HUES64 (cell line): ENCODE measurements at regions not wholly inside any gene's neighbourhood (a gene's known extent, or its start where the extent isn't known, plus 50 kb on each side); places are given as distances from the start of the nearest gene placed in this dataset.

Experiments
- H3K27ac ChIP-seq: 2 replicates; pipeline ENCODE4 v1.7.0; 2013; ENCODE audit warnings: low read depth, low read length, inconsistent platforms
- H3K27me3 ChIP-seq: 2 replicates; pipeline ENCODE4 v1.6.1; 2013; ENCODE audit warnings: mild to moderate bottlenecking, low read length; ENCODE audit not compliant: insufficient read depth
- H3K36me3 ChIP-seq: 2 replicates; pipeline ENCODE4 v1.6.1; 2013; ENCODE audit warnings: mild to moderate bottlenecking, low read length; ENCODE audit not compliant: insufficient read depth
- H3K4me1 ChIP-seq: 2 replicates; pipeline ENCODE4 v1.6.1; 2013; ENCODE audit warnings: mild to moderate bottlenecking, low read length, moderate library complexity; ENCODE audit not compliant: insufficient read depth
- H3K4me3 ChIP-seq: 2 replicates; pipeline ENCODE4 v1.5.1; 2013; ENCODE audit warnings: mild to moderate bottlenecking, low read length, moderate library complexity
- H3K9ac ChIP-seq: 2 replicates; pipeline ENCODE4 v1.6.1; 2013; ENCODE audit warnings: mild to moderate bottlenecking, low read depth, low read length
- H3K9me3 ChIP-seq: 2 replicates; pipeline ENCODE4 v1.6.1; 2013; ENCODE audit warnings: low read depth, low read length; ENCODE audit not compliant: insufficient read depth
- WGBS: fragments of 150-250, 120-280 bp; methylation state at CpG from one replicate; pipeline ENCODE4 v1.1.7; 2013; ENCODE audit warnings: missing lambda C conversion rate; 5-methylcytosine and 5-hydroxymethylcytosine counted together

GRCh38 chr5:3000631-3001030 lies 249.2 kb upstream of the IRX2 start:
- WGBS, result 89% methylated on average over 6 of the region's 6 CpGs
- Histone ChIP-seq H3K36me3 (no peaks in the 10 kb centered on the region), H3K27ac (no peak overlapping the region)

GRCh38 chr5:2999926-3000325 lies 248.4 kb upstream of the IRX2 start:
- H3K4me1 ChIP-seq, result no peaks in the 10 kb centered on the region
- 92% methylated on average over 10 of the region's 11 CpGs for WGBS
- H3K27ac ChIP-seq, result no peak overlapping the region
- H3K9ac ChIP-seq, result no peak overlapping the region
- no peaks in the 10 kb centered on the region for H3K27me3 ChIP-seq
- no peaks in the 10 kb centered on the region for H3K36me3 ChIP-seq
- H3K4me3 ChIP-seq, result no peak overlapping the region
- peaks cover 7% of the 10 kb centered on the region for H3K9me3 ChIP-seq

More at GRCh38 chr5:3000631-3001030, 249.2 kb upstream of the IRX2 start:
- Histone ChIP-seq H3K27me3 (no peaks in the 10 kb centered on the region), H3K4me1 (no peaks in the 10 kb centered on the region), H3K9ac (no peak overlapping the region), H3K9me3 (peaks cover 7% of the 10 kb centered on the region), H3K4me3 (no peak overlapping the region)

- peaks cover 7% of the 10 kb centered on the region for H3K9me3 ChIP-seq
- 88% methylated on average over 7 of the region's 8 CpGs for WGBS
- H3K36me3 ChIP-seq, result no peaks in the 10 kb centered on the region
- H3K4me3 ChIP-seq, result no peak overlapping the region
- no peak overlapping the region for H3K9ac ChIP-seq
- H3K27me3 ChIP-seq, result no peaks in the 10 kb centered on the region
- no peaks in the 10 kb centered on the region for H3K4me1 ChIP-seq
- no peak overlapping the region for H3K27ac ChIP-seq
Measured at GRCh38 chr5:2998106-2998505, 246.6 kb upstream of the IRX2 start.

GRCh38 chr5:2997179-2997578 lies 245.7 kb upstream of the IRX2 start:
- 81% methylated on average over 4 of the region's 4 CpGs for WGBS
- H3K9ac ChIP-seq, result no peak overlapping the region
- H3K27me3 ChIP-seq, result no peaks in the 10 kb centered on the region
- no peaks in the 10 kb centered on the region for H3K36me3 ChIP-seq
- H3K4me3 ChIP-seq, result no peak overlapping the region
- H3K9me3 ChIP-seq, result peaks cover 7% of the 10 kb centered on the region
- H3K4me1 ChIP-seq, result no peaks in the 10 kb centered on the region
- H3K27ac ChIP-seq, result no peak overlapping the region

DNA sequence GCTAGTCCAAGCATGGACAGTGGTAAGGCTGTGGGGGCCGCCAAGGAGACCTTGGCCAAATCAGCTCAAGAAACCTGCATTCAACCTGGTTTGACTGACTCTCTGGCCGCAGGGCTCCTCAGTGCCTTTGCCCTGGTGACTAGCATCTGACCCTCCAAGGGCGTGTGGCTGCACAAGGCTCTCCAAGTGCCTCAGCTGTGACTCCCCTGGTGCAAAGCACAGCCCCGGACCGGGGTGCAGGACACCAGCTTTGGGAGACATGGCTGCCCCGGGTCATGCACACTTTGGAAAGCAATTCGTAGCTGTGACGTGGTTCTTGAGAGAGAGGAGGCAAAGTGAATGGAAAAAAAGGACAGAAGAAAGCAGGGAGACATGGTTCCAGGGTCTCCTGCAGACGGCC lies 245.2 kb upstream of the IRX2 start:
- Histone ChIP-seq H3K36me3 (no peaks in the 10 kb centered on the region), H3K4me1 (no peaks in the 10 kb centered on the region), H3K9ac (no peak overlapping the region), H3K4me3 (no peak overlapping the region), H3K27ac (no peak overlapping the region), H3K27me3 (no peaks in the 10 kb centered on the region), H3K9me3 (peaks cover 2% of the 10 kb centered on the region; the same call in 1 of the 2 replicates)
- 92% methylated on average over 9 of the region's 9 CpGs for WGBS

GRCh38 chr5:2996248-2996647 lies 244.8 kb upstream of the IRX2 start:
- Histone ChIP-seq H3K27ac (no peak overlapping the region), H3K4me3 (no peak overlapping the region), H3K9me3 (no peaks in the 10 kb centered on the region), H3K4me1 (no peaks in the 10 kb centered on the region), H3K36me3 (no peaks in the 10 kb centered on the region), H3K27me3 (no peaks in the 10 kb centered on the region), H3K9ac (no peak overlapping the region)
- WGBS, result 96% methylated on average over 12 of the region's 12 CpGs

DNA sequence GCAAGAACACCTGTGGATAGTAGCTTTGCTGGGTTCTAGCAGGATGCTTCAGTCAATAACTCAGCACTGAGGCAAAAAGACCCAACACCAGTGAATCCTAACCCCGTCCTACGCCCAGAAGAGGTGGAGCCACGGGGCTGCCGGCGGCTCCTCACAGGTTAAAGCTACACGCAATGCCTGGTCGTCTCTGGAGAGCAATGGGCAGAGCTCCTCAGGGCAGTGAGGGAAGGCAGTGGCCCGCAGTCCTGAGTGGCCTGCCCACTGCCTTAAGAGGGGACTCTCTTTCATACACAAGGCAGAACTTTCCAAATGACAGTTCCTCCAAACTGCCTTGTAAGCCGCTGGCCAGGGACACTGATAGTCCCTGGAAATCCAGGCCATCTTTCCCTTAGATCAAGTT lies 244.2 kb upstream of the IRX2 start:
- H3K27ac ChIP-seq, result no peak overlapping the region
- H3K9me3 ChIP-seq, result no peaks in the 10 kb centered on the region
- WGBS, result 94% methylated on average over 9 of the region's 9 CpGs

GRCh38 chr5:2995035-2995434 lies 243.6 kb upstream of the IRX2 start:
- 96% methylated on average over 5 of the region's 5 CpGs for WGBS
- H3K4me3 ChIP-seq, result no peak overlapping the region
- H3K9me3 ChIP-seq, result no peaks in the 10 kb centered on the region
- no peaks in the 10 kb centered on the region for H3K27me3 ChIP-seq
- H3K36me3 ChIP-seq, result no peaks in the 10 kb centered on the region
- no peak overlapping the region for H3K27ac ChIP-seq
- H3K9ac ChIP-seq, result no peak overlapping the region
- no peaks in the 10 kb centered on the region for H3K4me1 ChIP-seq

More for the DNA sequence above, 244.2 kb upstream of the IRX2 start:
- Histone ChIP-seq H3K9ac (no peak overlapping the region), H3K27me3 (no peaks in the 10 kb centered on the region), H3K4me3 (no peak overlapping the region), H3K36me3 (no peaks in the 10 kb centered on the region), H3K4me1 (no peaks in the 10 kb centered on the region)

- H3K27me3 ChIP-seq, result no peaks in the 10 kb centered on the region
- H3K4me1 ChIP-seq, result no peaks in the 10 kb centered on the region
- H3K36me3 ChIP-seq, result no peaks in the 10 kb centered on the region
- no peak overlapping the region for H3K9ac ChIP-seq
- WGBS, result 83% methylated on average over 5 of the region's 5 CpGs
- H3K27ac ChIP-seq, result no peak overlapping the region
- H3K9me3 ChIP-seq, result no peaks in the 10 kb centered on the region
- no peak overlapping the region for H3K4me3 ChIP-seq
Measured at GRCh38 chr5:2993771-2994170, 242.3 kb upstream of the IRX2 start.

DNA sequence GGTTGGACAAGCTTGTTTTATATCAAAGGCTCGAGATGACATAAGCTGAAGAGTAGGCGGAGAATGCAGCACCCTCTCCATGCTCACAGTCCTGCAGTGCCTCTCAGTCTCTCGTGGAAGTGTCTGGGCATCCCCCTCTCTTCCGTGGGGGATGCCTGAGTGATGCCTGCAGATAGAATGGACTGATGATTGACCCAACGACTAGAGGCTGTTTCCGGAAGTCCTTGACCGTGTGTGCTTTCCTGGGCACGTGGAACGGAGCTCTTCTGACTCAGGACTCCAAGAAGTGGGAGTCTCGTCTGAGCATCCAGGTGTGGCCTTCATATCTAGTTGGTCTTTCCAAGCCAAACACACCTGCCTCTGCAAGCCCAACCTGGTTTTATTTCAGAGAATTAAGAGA lies 241.8 kb upstream of the IRX2 start:
- Histone ChIP-seq H3K9me3 (no peaks in the 10 kb centered on the region), H3K27me3 (no peaks in the 10 kb centered on the region)

GRCh38 chr5:2992806-2993205 lies 241.3 kb upstream of the IRX2 start:
- 90% methylated on average over 4 of the region's 4 CpGs for WGBS
- Histone ChIP-seq H3K4me3 (no peak overlapping the region), H3K9ac (no peak overlapping the region), H3K27me3 (no peaks in the 10 kb centered on the region), H3K36me3 (no peaks in the 10 kb centered on the region), H3K4me1 (no peaks in the 10 kb centered on the region), H3K9me3 (no peaks in the 10 kb centered on the region), H3K27ac (no peak overlapping the region)

More for the DNA sequence above, 241.8 kb upstream of the IRX2 start:
- no peaks in the 10 kb centered on the region for H3K36me3 ChIP-seq
- no peak overlapping the region for H3K9ac ChIP-seq
- no peak overlapping the region for H3K27ac ChIP-seq
- no peak overlapping the region for H3K4me3 ChIP-seq
- H3K4me1 ChIP-seq, result no peaks in the 10 kb centered on the region
- 88% methylated on average over 10 of the region's 10 CpGs for WGBS

DNA sequence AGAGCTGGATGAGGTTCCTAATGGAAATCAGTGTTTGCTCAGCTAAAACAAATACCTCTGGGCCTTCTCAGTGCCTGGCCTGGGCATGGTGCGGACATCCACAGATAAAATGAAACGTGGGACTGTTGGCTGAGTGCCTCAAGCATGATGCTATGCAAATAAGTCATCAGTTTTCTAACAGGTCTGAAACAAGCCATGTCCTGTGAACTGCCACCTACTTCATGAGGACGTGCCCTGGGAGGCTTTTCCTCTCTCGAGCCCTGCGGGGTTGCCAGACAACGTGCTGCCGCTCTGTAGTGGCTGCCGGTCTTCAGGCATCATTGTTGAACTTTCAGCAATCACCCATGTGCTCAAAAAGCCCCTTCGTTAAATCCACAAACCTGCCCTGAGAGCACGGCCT lies 240.4 kb upstream of the IRX2 start:
- Histone ChIP-seq H3K27ac (no peak overlapping the region), H3K9ac (no peak overlapping the region), H3K4me1 (no peaks in the 10 kb centered on the region), H3K36me3 (no peaks in the 10 kb centered on the region), H3K4me3 (no peak overlapping the region), H3K27me3 (no peaks in the 10 kb centered on the region), H3K9me3 (no peaks in the 10 kb centered on the region)
- 86% methylated on average over 10 of the region's 10 CpGs for WGBS
